ENCODE measurements at regions not wholly inside any gene's neighbourhood (a gene's known extent, or its start where the extent isn't known, plus 50 kb on each side); places are given as distances from the start of the nearest gene placed in this dataset.

DNA sequence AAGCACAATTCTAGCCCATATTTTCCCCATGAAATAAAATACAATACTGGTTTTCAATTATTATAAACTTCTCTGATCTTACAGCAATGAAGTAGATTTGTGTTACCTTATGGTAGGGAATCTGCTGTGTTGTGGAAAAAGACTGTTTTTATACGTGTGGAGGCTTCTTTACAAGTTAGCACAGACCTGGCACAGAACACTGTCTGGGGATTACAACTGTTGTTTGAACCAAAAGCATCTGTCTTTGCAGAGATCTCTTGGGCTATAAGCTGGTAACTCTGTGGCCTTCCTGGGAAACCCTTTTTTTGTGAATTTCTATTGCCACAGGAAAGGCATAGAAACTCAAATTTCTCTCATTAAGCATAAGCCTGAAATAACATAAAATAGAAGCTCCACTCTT, 581.9 kb downstream of the TUSC7 start:
- Histone ChIP-seq H2BK15ac (ENCODE audit: low read length) (no peak overlapping the region), H3K18ac (ENCODE audit: low read length) (no peak overlapping the region), H3K27ac (replicated peaks; ENCODE audit: low read length) (no peak overlapping the region), H3K36me3 (replicated peaks in 1 of 2; ENCODE audit: control insufficient read depth in 2 of 2, insufficient read depth in 2 of 2, low read length in 2 of 2) (no peaks in the 10 kb centered on the region), H2AK5ac (ENCODE audit: low read depth, low read length) (no peak overlapping the region), H2BK120ac (ENCODE audit: low read depth, low read length) (no peak overlapping the region), H3K9me3 (replicated peaks in 1 of 2; ENCODE audit: control insufficient read depth in 2 of 2, insufficient read depth in 1 of 2, low read depth in 1 of 2, low read length in 2 of 2) (no peaks in the 10 kb centered on the region), H2BK12ac (ENCODE audit: low read length) (no peak overlapping the region), H3K4ac (ENCODE audit: low read length) (no peak overlapping the region), H3K27me3 (ENCODE audit: control insufficient read depth in 3 of 3, insufficient read depth in 3 of 3, low read depth in 1 of 3, low read length in 3 of 3) (no peaks in the 10 kb centered on the region), H3K4me3 (ENCODE audit: low read length in 2 of 2) (no peak overlapping the region), H2AFZ (ENCODE audit: low read length) (no peak overlapping the region), H3K79me1 (ENCODE audit: low read depth, low read length) (no peaks in the 10 kb centered on the region), H2BK5ac (ENCODE audit: low read length) (no peak overlapping the region), H4K8ac (ENCODE audit: low read depth, low read length) (no peak overlapping the region), H3K14ac (ENCODE audit: low read length) (no peak overlapping the region), H3K9ac (ENCODE audit: low read depth, low read length, poor library complexity) (no peak overlapping the region), H4K91ac (ENCODE audit: low read depth, low read length, poor library complexity) (no peak overlapping the region), H3K4me1 (ENCODE audit: control insufficient read depth in 2 of 2, insufficient read depth in 1 of 2, low read depth in 1 of 2, low read length in 2 of 2) (peaks cover 3% of the 10 kb centered on the region in 2 donors), H3K23ac (ENCODE audit: low read depth, low read length, poor library complexity) (no peak overlapping the region), H3K4me2 (ENCODE audit: insufficient read depth, low read length, poor library complexity, severe bottlenecking) (no peak overlapping the region)
- WGBS, 2 donors (ENCODE audit: extremely low coverage in 2 of 2, insufficient read length in 2 of 2, insufficient replicate concordance in 1 of 2) = no CpG with 5 or more reads among the region's 1 CpG
- DNase-seq (ENCODE audit: low spot score) = no peak

DNA sequence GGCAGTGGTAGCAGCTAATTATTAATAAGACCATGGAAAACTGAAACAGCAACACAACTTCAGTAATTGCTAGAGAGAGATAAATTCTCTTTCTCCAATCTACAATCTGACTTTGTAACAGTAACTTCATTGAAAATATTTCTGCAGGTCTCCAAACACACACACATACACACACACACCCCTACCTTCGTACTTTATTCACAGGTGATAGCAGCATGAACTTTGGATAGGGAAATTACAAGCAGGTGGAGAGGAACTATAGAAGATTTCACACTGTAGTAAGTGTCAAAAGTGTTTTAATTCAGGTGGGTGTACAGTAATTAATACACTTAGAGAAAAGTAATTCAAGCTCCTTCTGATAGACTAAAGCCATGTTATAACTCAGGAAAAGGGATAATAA, 587.5 kb downstream of the TUSC7 start:
- no CpG with 5 or more reads among the region's 1 CpG for WGBS, 2 donors (ENCODE audit: extremely low coverage in 2 of 2, insufficient read length in 2 of 2, insufficient replicate concordance in 1 of 2)
- Histone ChIP-seq H3K79me1 (ENCODE audit: low read depth, low read length) (no peaks in the 10 kb centered on the region), H2BK5ac (ENCODE audit: low read length) (no peak overlapping the region), H4K91ac (ENCODE audit: low read depth, low read length, poor library complexity) (no peak overlapping the region), H2BK15ac (ENCODE audit: low read length) (no peak overlapping the region), H3K27ac (replicated peaks; ENCODE audit: low read length) (no peak overlapping the region), H3K23ac (ENCODE audit: low read depth, low read length, poor library complexity) (no peak overlapping the region), H2BK120ac (ENCODE audit: low read depth, low read length) (no peak overlapping the region), H3K9ac (ENCODE audit: low read depth, low read length, poor library complexity) (no peak overlapping the region), H3K18ac (ENCODE audit: low read length) (no peak overlapping the region), H3K27me3 (ENCODE audit: control insufficient read depth in 3 of 3, insufficient read depth in 3 of 3, low read depth in 1 of 3, low read length in 3 of 3) (no peaks in the 10 kb centered on the region), H3K14ac (ENCODE audit: low read length) (no peak overlapping the region), H3K4me3 (ENCODE audit: low read length in 2 of 2) (no peak overlapping the region), H2BK12ac (ENCODE audit: low read length) (no peak overlapping the region), H3K4me1 (ENCODE audit: control insufficient read depth in 2 of 2, insufficient read depth in 1 of 2, low read depth in 1 of 2, low read length in 2 of 2) (peaks cover 0 to 1% of the 10 kb centered on the region in 2 donors), H2AK5ac (ENCODE audit: low read depth, low read length) (no peak overlapping the region), H3K36me3 (replicated peaks in 1 of 2; ENCODE audit: control insufficient read depth in 2 of 2, insufficient read depth in 2 of 2, low read length in 2 of 2) (no peaks in the 10 kb centered on the region), H2AFZ (ENCODE audit: low read length) (no peak overlapping the region), H3K4me2 (ENCODE audit: insufficient read depth, low read length, poor library complexity, severe bottlenecking) (no peak overlapping the region), H4K8ac (ENCODE audit: low read depth, low read length) (no peak overlapping the region), H3K9me3 (replicated peaks in 1 of 2; ENCODE audit: control insufficient read depth in 2 of 2, insufficient read depth in 1 of 2, low read depth in 1 of 2, low read length in 2 of 2) (no peaks in the 10 kb centered on the region), H3K4ac (ENCODE audit: low read length) (no peak overlapping the region)
- no peak for DNase-seq (ENCODE audit: low spot score)

DNA sequence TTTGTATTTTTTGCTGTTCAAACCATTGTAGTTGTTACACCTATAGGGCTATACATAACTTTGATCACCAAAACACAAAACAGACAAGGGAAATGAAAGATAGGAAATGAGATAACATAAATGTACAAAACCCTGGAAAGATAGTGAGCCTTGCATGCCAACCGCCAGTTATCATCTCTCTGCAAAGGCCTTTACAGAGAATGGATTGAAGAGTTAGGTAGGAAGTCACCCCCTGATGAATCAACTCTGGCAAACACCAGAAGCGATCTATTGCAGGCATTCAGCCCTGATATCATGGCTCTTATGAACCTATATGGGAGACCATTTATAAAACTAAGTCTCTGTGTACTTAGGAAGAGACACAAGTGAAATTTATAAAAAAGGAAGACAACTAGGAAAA, 588.0 kb downstream of the TUSC7 start:
- H3K18ac ChIP-seq (ENCODE audit: low read length) = no peak overlapping the region
- H2AFZ ChIP-seq (ENCODE audit: low read length) = no peak overlapping the region
- H3K27me3 ChIP-seq (ENCODE audit: control insufficient read depth in 3 of 3, insufficient read depth in 3 of 3, low read depth in 1 of 3, low read length in 3 of 3) = no peaks in the 10 kb centered on the region
- DNase-seq (ENCODE audit: low spot score) = no peak
- no peak overlapping the region for H2BK12ac ChIP-seq (ENCODE audit: low read length)
- no peak overlapping the region for H2BK15ac ChIP-seq (ENCODE audit: low read length)
- H3K14ac ChIP-seq (ENCODE audit: low read length) = no peak overlapping the region
- H3K4me2 ChIP-seq (ENCODE audit: insufficient read depth, low read length, poor library complexity, severe bottlenecking) = no peak overlapping the region
- H3K4me3 ChIP-seq (ENCODE audit: low read length in 2 of 2) = no peak overlapping the region
- no peak overlapping the region for H2AK5ac ChIP-seq (ENCODE audit: low read depth, low read length)
- no peaks in the 10 kb centered on the region for H3K36me3 ChIP-seq (replicated peaks in 1 of 2; ENCODE audit: control insufficient read depth in 2 of 2, insufficient read depth in 2 of 2, low read length in 2 of 2)
- no CpG with 5 or more reads among the region's 2 CpGs for WGBS, 2 donors (ENCODE audit: extremely low coverage in 2 of 2, insufficient read length in 2 of 2, insufficient replicate concordance in 1 of 2)
- H3K27ac ChIP-seq (replicated peaks; ENCODE audit: low read length) = no peak overlapping the region
- no peak overlapping the region for H3K9ac ChIP-seq (ENCODE audit: low read depth, low read length, poor library complexity)
- no peaks in the 10 kb centered on the region for H3K79me1 ChIP-seq (ENCODE audit: low read depth, low read length)
- no peak overlapping the region for H3K4ac ChIP-seq (ENCODE audit: low read length)
- no peaks in the 10 kb centered on the region for H3K4me1 ChIP-seq (ENCODE audit: control insufficient read depth in 2 of 2, insufficient read depth in 1 of 2, low read depth in 1 of 2, low read length in 2 of 2)
- no peak overlapping the region for H2BK5ac ChIP-seq (ENCODE audit: low read length)
- H4K8ac ChIP-seq (ENCODE audit: low read depth, low read length) = no peak overlapping the region
- H3K9me3 ChIP-seq (replicated peaks in 1 of 2; ENCODE audit: control insufficient read depth in 2 of 2, insufficient read depth in 1 of 2, low read depth in 1 of 2, low read length in 2 of 2) = no peaks in the 10 kb centered on the region
- no peak overlapping the region for H4K91ac ChIP-seq (ENCODE audit: low read depth, low read length, poor library complexity)
- no peak overlapping the region for H3K23ac ChIP-seq (ENCODE audit: low read depth, low read length, poor library complexity)
- no peak overlapping the region for H2BK120ac ChIP-seq (ENCODE audit: low read depth, low read length)

DNA sequence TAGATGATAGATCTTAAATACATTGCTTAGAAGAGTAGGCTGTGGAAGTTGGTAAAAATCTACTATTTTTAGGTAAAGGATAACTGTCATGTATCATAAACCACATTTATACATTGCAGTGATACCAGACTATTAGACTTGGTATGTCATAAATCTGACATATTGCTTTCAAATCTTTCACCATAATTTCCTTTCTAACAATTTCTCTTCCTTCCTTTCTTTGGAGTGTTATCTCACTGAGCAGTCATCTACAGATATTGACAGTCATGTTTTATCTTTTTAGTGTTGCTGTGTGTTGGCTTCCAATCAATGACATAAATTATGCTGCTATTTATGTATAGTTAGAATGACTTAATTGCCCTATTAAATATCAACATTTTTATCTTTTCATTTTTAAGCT, 588.7 kb downstream of the TUSC7 start:
- no peak overlapping the region for H2AK5ac ChIP-seq (ENCODE audit: low read depth, low read length)
- no peak overlapping the region for H4K8ac ChIP-seq (ENCODE audit: low read depth, low read length)
- H3K4ac ChIP-seq (ENCODE audit: low read length) = no peak overlapping the region
- no peaks in the 10 kb centered on the region for H3K27me3 ChIP-seq (ENCODE audit: control insufficient read depth in 3 of 3, insufficient read depth in 3 of 3, low read depth in 1 of 3, low read length in 3 of 3)
- H3K4me3 ChIP-seq (ENCODE audit: low read length in 2 of 2) = no peak overlapping the region
- H3K14ac ChIP-seq (ENCODE audit: low read length) = no peak overlapping the region
- H2BK120ac ChIP-seq (ENCODE audit: low read depth, low read length) = no peak overlapping the region
- no peaks in the 10 kb centered on the region for H3K9me3 ChIP-seq (replicated peaks in 1 of 2; ENCODE audit: control insufficient read depth in 2 of 2, insufficient read depth in 1 of 2, low read depth in 1 of 2, low read length in 2 of 2)
- no peak overlapping the region for H2BK15ac ChIP-seq (ENCODE audit: low read length)
- H3K79me1 ChIP-seq (ENCODE audit: low read depth, low read length) = no peaks in the 10 kb centered on the region
- H2AFZ ChIP-seq (ENCODE audit: low read length) = no peak overlapping the region
- H3K4me2 ChIP-seq (ENCODE audit: insufficient read depth, low read length, poor library complexity, severe bottlenecking) = no peak overlapping the region
- no peak overlapping the region for H2BK5ac ChIP-seq (ENCODE audit: low read length)
- H3K23ac ChIP-seq (ENCODE audit: low read depth, low read length, poor library complexity) = no peak overlapping the region
- H4K91ac ChIP-seq (ENCODE audit: low read depth, low read length, poor library complexity) = no peak overlapping the region
- H3K4me1 ChIP-seq (ENCODE audit: control insufficient read depth in 2 of 2, insufficient read depth in 1 of 2, low read depth in 1 of 2, low read length in 2 of 2) = no peaks in the 10 kb centered on the region
- H3K27ac ChIP-seq (replicated peaks; ENCODE audit: low read length) = no peak overlapping the region
- H3K18ac ChIP-seq (ENCODE audit: low read length) = no peak overlapping the region
- no peak for DNase-seq (ENCODE audit: low spot score)
- H3K9ac ChIP-seq (ENCODE audit: low read depth, low read length, poor library complexity) = no peak overlapping the region
- no peaks in the 10 kb centered on the region for H3K36me3 ChIP-seq (replicated peaks in 1 of 2; ENCODE audit: control insufficient read depth in 2 of 2, insufficient read depth in 2 of 2, low read length in 2 of 2)
- no peak overlapping the region for H2BK12ac ChIP-seq (ENCODE audit: low read length)

Data from neuronal stem cell (in vitro differentiated cells).